ENCODE measurements at regions not wholly inside any gene's neighbourhood (a gene's known extent, or its start where the extent isn't known, plus 50 kb on each side); places are given as distances from the start of the nearest gene placed in this dataset.

DNA sequence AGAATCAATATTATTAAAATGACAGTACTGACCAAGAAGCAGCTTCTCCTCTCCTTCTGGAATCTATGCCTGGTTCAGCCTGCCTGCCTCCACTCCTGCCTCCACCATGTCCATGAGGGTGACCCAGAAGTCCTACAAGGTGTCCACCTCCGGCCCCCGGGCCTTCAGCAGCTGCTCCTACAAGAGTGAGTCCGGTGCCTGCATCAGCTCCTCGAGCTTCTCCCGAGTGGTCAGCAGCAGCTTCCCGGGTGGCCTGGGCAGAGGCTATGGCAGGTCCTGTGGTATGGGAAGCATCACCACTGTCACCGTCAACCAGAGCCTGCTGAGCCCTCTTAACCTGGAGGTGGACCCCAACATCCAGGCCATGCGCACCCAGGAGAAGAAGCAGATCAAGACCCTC lies 822.4 kb upstream of the NEGR1 start:
- TF ChIP-seq POLR2A (IDR thresholded peaks at IDR 0.05), result no peak
- TF ChIP-seq, protein P1, sequence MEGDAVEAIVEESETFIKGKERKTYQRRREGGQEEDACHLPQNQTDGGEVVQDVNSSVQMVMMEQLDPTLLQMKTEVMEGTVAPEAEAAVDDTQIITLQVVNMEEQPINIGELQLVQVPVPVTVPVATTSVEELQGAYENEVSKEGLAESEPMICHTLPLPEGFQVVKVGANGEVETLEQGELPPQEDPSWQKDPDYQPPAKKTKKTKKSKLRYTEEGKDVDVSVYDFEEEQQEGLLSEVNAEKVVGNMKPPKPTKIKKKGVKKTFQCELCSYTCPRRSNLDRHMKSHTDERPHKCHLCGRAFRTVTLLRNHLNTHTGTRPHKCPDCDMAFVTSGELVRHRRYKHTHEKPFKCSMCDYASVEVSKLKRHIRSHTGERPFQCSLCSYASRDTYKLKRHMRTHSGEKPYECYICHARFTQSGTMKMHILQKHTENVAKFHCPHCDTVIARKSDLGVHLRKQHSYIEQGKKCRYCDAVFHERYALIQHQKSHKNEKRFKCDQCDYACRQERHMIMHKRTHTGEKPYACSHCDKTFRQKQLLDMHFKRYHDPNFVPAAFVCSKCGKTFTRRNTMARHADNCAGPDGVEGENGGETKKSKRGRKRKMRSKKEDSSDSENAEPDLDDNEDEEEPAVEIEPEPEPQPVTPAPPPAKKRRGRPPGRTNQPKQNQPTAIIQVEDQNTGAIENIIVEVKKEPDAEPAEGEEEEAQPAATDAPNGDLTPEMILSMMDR (IDR thresholded peaks at IDR 0.05), result no peak

Measured in body of pancreas (tissue), 4 donors.